Motor neuron (in vitro differentiated cells): ENCODE measurements at regions not wholly inside any gene's neighbourhood (a gene's known extent, or its start where the extent isn't known, plus 50 kb on each side); places are given as distances from the start of the nearest gene placed in this dataset.

ENCODE experiments used
- ATAC-seq, 8 experiments: fragments of 200-7000 bp; cut with Tn5 transposase; replicated peaks in 6 of 8; 2 replicates each; pipeline ENCODE4 v1.8.0; 2021; ENCODE audit warnings: mild to moderate bottlenecking in 8 of 8, moderate library complexity in 8 of 8
- H3K27ac ChIP-seq, 2 donors: fragments of 250-450 bp; sonication (Bioruptor Pico); 2 replicates each; pipeline ENCODE4 v1.9.0; 2021; ENCODE audit warnings: antibody characterized with exemption in 2 of 2, mild to moderate bottlenecking in 2 of 2, moderate library complexity in 1 of 2
- H3K4me1 ChIP-seq, 2 donors: fragments of 250-450 bp; sonication (Bioruptor Pico); replicated peaks in 1 of 2; 2 replicates each; pipeline ENCODE4 v1.6.1; 2021; ENCODE audit warnings: antibody characterized with exemption in 2 of 2, mild to moderate bottlenecking in 2 of 2, moderate library complexity in 1 of 2
- H3K4me3 ChIP-seq, 5 donors: fragments of 250-450 bp; sonication (Bioruptor Pico); 2 replicates each; pipeline ENCODE4 v1.9.0; 2021; ENCODE audit warnings: antibody characterized with exemption in 5 of 5, mild to moderate bottlenecking in 5 of 5, moderate library complexity in 4 of 5
- WGBS, 10 experiments: fragments of 450-650 bp; shearing (Covaris generic); methylation state at CpG; one replicate each; pipeline ENCODE4 v1.0.0; 2022; 5-methylcytosine and 5-hydroxymethylcytosine counted together
- in situ Hi-C, 9 experiments: fragments of 400-800 bp; cut with MboI; loops; one replicate each; pipeline ENCODE4 v1.15.0; 2021; ENCODE audit warnings: low sequenced_read_pairs in 9 of 9, low pct_unique_long_range_greater_than_20kb in 2 of 9; ENCODE audit not compliant: unreplicated experiment in 9 of 9

DNA sequence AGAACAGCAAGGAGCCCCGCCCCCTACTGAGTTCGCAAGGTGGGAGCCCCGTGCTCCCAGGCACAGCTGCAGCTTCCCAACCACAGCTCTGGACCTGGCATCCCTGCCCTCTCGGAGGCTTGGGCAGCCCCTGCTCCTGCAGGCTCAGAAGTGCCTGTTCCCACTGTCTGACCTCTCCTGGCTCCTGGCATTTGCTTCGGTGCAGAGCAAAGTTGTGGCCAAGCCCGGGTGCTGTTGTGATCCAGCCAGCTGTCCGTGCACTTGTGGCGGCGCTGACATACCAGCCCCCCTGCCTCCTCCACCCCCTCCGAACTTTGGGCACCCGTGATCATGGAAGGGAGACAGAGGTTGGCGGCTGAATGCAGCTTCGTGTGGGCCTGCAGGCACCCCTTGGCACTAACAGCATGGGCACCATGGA, 1386.8 kb downstream of the PCDH9 start:
- no peak for ATAC-seq
- no peaks in the 10 kb centered on the region for H3K4me1 ChIP-seq
- no peak overlapping the region for H3K27ac ChIP-seq
- in situ Hi-C loops: no loop called here
- 20 to 100% (median 97%) methylated on average over 1 to 6 of the region's 13 CpGs; no CpG with 5 or more reads in 2 of the 10 experiments for WGBS, 10 experiments
- H3K4me3 ChIP-seq: no peak overlapping the region

DNA sequence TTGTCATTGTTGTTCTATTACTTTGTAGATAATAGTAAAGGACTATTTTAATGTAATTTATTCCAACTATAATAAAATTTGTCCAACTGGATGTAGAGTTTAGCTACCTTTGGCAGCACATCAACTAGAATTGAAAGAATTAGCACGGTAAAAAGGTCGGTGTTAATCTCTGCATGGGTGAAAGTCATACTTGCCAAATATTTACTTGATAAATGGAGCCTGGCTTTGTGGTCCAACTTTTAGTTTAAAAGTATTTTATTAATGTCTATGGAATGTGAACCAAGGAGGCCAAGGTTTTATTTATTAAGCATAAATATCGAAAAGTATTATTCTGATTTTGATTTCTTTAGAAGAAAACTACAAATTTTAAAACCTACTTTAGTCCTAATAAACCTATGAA, 1389.0 kb downstream of the PCDH9 start:
- in situ Hi-C loops: no loop called here
- 0 to 100% (median 89%) methylated on average over 2 to 3 of the region's 3 CpGs for WGBS, 10 experiments
- Histone ChIP-seq H3K27ac (no peak overlapping the region), H3K4me1 (no peaks in the 10 kb centered on the region), H3K4me3 (no peak overlapping the region)
- ATAC-seq: no peak

DNA sequence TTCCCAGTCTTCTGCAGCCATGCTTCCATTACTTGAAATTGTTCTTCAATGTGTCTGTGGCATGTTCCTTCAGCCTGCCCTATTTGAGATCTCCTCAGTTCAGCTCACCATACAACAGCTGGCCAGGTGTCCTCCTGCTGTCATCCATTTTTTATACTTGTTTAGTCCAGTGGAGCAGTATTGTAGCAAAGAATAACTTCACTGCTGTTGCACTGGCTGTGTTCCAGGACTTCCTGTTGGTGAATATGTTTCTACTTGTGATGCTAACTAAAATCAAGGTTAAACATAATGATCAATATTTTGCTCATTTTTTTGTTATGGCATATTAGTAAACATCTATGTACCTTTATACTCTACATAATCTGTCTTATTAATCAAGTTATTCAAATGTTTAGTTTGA, 1394.1 kb downstream of the PCDH9 start:
- H3K4me1 ChIP-seq: peaks cover 0 to 1% of the 10 kb centered on the region in 2 donors
- H3K27ac ChIP-seq: no peak overlapping the region
- ATAC-seq: no peak
- in situ Hi-C loops: no loop called here
- H3K4me3 ChIP-seq: no peak overlapping the region

DNA sequence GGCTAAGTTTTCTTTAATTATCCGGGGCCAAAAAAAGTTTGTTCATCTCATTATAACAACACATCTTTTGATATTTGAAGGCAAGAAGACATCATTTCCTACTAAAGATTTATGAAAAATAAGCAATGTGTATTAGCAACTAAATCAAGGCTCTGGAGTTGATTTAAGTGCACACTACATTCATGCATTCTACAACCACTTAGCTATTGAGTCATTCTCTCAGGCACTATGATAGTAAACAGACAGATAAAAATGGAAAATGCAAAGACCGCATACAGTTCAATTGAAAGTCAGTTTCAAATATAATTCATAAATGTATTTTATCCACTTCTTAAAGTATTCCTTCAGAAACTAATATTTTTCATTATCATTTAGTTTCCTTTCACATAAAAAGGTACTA, 1395.2 kb downstream of the PCDH9 start:
- H3K4me3 ChIP-seq: no peak overlapping the region
- in situ Hi-C loops: no loop called here

DNA sequence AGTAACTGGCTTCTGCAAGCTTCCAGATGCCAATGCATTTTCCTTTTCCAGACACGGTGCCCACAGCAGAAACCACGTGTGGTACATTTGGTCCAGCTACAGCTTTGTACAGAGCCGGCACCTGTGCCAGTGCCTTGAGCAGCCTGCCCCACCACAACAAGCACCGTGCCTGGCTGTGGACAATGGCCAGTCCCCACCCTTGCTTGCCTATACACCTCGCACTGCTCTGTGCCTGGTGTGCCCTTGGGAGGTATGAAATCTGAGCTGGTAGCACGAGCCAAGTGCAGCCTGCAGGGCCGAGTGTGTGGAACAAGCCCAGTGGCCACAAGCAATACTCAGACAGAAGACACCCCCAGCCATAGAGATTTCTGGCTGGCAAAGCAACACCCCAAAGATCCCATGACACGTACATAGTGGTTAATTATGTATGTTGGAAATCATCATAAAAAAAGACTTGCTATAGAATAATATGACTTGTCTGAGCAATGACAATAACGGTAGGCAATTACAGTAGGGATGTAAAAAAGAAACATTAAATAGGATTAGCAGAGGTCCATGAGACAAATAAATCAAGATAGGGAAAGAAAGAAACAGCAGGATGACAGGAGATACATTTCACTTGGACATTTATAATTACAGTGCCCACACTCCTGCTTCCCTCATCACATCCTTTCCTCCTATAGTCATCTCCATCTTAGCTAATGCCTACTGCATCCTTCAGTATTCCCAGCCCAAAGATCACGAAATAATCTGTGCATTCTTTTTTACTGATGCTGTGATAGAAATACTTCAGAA, 1399.5 kb downstream of the PCDH9 start:
- WGBS, 10 experiments: 6 to 87% (median 70%) methylated on average over 1 to 7 of the region's 10 CpGs; no CpG with 5 or more reads in 1 of the 10 experiments
- H3K4me1 ChIP-seq: peaks cover 0 to 12% of the 10 kb centered on the region in 2 donors
- in situ Hi-C loops: no loop called here
- peak in 5 of 8 experiments; percentile 76 to 93 (median 90) for ATAC-seq
- H3K27ac ChIP-seq: peak overlapping the region in 1 of 2 donors; percentile 41
- no peak overlapping the region for H3K4me3 ChIP-seq

More for the DNA sequence above, 1395.2 kb downstream of the PCDH9 start:
- no peak overlapping the region for H3K27ac ChIP-seq
- 0 to 83% (median 44%) methylated on average over 1 to 2 of the region's 2 CpGs; no CpG with 5 or more reads in 3 of the 10 experiments for WGBS, 10 experiments
- no peak for ATAC-seq
- H3K4me1 ChIP-seq: peaks cover 0 to 8% of the 10 kb centered on the region in 2 donors

DNA sequence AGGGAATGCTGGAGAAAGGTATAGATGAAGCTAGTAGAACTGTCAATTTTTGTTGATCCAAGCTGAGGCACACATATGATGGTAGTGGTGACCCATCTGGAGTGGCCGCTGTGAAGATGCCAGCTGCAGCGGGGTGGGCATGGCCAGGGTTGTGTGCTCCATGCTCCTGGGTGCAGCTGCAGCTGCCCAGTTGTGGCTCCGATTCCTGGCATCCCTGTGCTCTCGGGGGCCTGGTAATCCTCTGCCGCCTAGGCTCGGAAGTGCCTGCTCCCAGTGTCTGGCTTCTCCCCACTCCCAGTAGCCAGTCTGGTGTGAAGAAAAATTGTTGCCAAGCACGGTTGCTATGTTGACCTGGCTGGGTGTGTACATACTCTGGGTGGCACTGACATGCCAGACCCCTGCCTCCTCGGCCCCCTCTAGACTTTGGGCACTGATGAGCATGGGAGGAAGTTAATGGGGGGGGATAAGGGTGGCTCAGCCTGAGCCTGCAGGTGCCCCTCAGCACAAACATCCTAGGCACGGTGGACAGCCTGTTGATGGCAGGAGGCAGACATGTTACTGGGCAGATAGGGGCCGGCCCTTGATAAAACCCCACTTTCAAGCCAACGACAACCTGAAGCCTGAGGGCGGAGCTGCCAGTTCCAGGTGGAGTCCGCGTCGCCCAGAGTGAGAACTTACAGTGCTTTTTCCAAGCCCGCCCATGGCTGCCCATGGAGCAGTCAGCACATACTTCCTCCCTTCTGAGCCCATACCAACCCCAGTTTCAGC, 1400.7 kb downstream of the PCDH9 start:
- H3K4me1 ChIP-seq: peaks cover 0 to 12% of the 10 kb centered on the region in 2 donors
- 20 to 97% (median 78%) methylated on average over 1 to 13 of the region's 16 CpGs; no CpG with 5 or more reads in 3 of the 10 experiments for WGBS, 10 experiments
- no peak overlapping the region for H3K27ac ChIP-seq
- no peak overlapping the region for H3K4me3 ChIP-seq
- in situ Hi-C loops: no loop called here
- no peak for ATAC-seq

DNA sequence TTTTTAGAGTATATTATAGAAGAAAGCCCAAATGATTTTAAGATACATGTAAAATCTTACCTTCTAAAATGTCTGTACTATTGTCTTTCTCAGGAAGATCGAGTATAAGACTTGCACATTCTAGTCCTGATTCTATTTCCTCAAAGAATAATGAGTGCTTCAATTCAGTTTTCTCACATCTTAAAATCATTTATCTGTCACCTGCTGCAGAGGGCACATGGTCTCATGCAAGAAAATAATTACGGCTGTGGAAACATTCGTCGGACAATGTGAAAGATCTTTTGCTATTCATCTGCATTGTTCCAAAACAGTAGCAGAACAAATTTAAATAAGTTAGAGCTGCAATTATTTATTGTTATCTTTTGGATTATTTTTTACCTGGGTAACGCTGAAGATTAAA, 1403.5 kb downstream of the PCDH9 start:
- in situ Hi-C loops: no loop called here
- ATAC-seq: peak in 5 of 8 experiments; percentile 32 to 60 (median 37)
- Histone ChIP-seq H3K4me1 (peaks cover 0 to 12% of the 10 kb centered on the region in 2 donors), H3K4me3 (no peak overlapping the region), H3K27ac (no peak overlapping the region)
- WGBS, 10 experiments: 0 to 66% (median 28%) methylated on average over 2 to 5 of the region's 5 CpGs

DNA sequence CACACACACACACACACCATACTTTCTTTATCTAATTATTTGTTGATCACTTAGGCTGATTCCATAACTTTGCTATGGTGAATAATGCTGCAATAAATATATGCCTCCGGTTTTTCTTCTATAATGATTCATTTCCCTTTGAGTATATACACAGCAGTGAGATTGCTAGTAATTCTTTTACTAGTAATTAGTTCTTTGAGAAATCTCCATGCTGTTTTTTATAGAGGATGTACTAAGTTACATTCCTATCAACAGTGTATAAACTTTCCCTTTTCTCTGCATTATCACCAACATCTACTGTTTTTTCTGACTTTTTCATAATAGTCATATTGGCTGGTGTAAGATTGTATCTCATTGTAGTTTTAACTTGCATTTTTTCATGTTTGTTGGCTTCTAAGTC, 1405.1 kb downstream of the PCDH9 start:
- no peak for ATAC-seq
- Histone ChIP-seq H3K4me1 (peaks cover 0 to 4% of the 10 kb centered on the region in 2 donors), H3K4me3 (no peak overlapping the region), H3K27ac (no peak overlapping the region)
- in situ Hi-C loops: no loop called here
- 10 to 100% (median 90%) methylated on average over 1 of the region's 1 CpG; no CpG with 5 or more reads in 1 of the 10 experiments for WGBS, 10 experiments

DNA sequence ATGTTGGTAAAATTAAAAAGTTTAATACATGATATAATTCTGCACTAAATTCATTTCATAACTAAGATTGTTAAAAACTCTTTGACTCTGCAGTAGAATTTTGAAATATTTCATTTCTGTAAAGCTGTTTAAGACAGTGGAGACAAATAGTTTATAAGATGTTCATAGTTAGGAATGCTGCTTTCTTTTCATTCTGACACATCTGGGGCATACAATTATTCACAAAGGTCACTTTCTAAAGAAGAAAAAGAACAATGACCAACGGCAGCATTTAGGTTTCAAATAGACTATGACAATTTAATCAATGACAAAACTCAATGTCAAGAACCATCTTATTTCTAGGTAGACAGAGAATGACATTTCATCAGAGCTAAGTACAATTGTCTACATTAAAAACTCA, 1422.1 kb downstream of the PCDH9 start:
- in situ Hi-C loops: no loop called here
- no peak for ATAC-seq
- no peak overlapping the region for H3K4me3 ChIP-seq
- H3K4me1 ChIP-seq: no peaks in the 10 kb centered on the region
- WGBS, 10 experiments: 0 to 56% (median 33%) methylated on average over 1 of the region's 1 CpG; no CpG with 5 or more reads in 2 of the 10 experiments
- no peak overlapping the region for H3K27ac ChIP-seq

DNA sequence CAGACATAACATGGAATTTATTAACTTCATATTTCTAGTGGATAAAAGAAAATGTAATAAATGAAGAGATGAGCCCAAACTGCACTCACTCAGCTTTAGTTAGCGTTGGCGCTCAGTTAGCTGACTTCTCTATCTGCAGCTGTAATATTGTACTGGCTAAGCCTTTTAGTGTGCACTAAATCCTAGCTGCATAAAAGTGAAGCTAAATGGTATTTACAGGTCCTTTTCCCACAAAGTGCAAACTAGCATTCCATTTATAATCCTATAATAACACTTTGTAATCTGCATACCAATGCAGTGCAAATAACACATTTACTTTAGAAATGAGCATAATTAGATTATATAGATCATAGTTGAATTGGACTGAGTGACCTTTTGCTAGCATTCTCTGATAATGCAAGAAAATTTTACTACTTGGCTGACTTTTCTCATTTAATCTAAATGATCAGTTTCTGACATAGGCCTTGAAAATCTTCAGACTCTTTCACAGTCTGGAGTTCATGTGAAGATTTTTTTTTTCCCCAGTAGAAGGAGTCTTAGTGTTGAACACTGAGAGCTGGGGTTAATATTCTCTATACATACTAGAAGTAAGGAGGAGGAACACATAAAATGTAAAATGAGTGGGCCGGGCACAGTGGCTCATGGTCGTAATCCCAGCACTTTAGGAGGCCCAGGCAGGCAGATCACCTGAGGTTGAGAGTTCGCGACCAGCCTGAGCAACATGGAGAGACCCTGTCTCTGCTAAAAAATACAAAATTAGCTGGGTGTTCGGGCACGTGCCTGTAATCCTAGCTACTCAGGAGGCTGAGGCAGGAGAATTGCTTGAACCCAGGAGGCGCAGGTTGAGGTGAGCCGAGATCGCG, 1426.4 kb downstream of the PCDH9 start:
- peak in 2 of 8 experiments; percentile 24 to 91 for ATAC-seq
- H3K4me3 ChIP-seq: no peak overlapping the region
- WGBS, 10 experiments: 60 to 98% (median 88%) methylated on average over 2 to 10 of the region's 12 CpGs
- in situ Hi-C loops: no loop called here
- H3K27ac ChIP-seq: no peak overlapping the region
- peaks cover 0 to 3% of the 10 kb centered on the region in 2 donors for H3K4me1 ChIP-seq

DNA sequence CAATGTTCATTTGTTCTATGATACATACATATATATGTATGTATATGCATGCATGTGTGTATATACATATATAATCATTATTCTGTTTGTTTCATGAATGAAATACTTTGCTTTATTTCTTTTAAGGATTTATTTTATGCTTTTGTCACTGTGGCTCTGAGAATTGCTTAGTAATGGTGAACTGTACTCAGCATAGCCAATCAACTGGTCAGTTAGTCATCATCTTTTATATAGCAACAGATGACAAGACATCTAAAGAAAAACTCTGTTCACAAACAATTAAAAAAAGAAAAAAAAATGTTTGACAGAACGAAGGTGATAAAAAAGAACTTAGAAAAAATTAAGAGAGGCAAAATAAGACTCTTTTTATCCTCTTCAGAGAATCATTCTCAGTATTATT, 1440.3 kb downstream of the PCDH9 start:
- in situ Hi-C loops: no loop called here
- H3K27ac ChIP-seq: no peak overlapping the region
- 0 to 83% (median 25%) methylated on average over 1 of the region's 1 CpG for WGBS, 10 experiments
- H3K4me3 ChIP-seq: no peak overlapping the region
- ATAC-seq: no peak
- H3K4me1 ChIP-seq: no peaks in the 10 kb centered on the region

DNA sequence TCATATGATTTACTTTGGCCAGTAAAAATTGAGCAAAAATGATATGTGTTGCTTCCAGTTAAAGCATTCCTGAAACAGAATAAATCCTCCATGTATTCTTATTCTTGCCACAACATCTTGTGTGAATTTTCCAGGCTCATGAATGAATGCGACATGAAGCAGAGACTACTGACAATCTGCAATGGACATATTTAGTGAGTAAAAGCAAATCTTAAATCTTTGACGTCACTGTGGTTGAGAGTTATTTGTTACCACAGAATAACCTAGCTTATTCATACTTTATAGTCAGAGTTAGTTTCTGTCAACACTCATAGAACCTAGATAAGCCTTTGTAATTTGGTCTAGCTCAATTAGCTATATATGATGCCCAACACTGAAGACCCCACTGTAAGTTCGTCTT, 1443.1 kb downstream of the PCDH9 start:
- in situ Hi-C loops: no loop called here
- no peak overlapping the region for H3K4me3 ChIP-seq

More for the DNA sequence above, 1443.1 kb downstream of the PCDH9 start:
- 20 to 100% (median 76%) methylated on average over 1 to 3 of the region's 3 CpGs; no CpG with 5 or more reads in 2 of the 10 experiments for WGBS, 10 experiments
- ATAC-seq: no peak
- no peak overlapping the region for H3K27ac ChIP-seq
- H3K4me1 ChIP-seq: no peaks in the 10 kb centered on the region
